GM19351 (cell line): ENCODE measurements at regions not wholly inside any gene's neighbourhood (a gene's known extent, or its start where the extent isn't known, plus 50 kb on each side); places are given as distances from the start of the nearest gene placed in this dataset.
"Not testable (repeated sequence)": the region's sequence is repeated elsewhere in the genome, so short reads cannot be mapped to it uniquely, and the experiment has no call there.

Experiments used
- ATAC-seq: cut with Tn5 transposase; IDR thresholded peaks from one replicate; pipeline ENCODE4 v1.9.1; 2021; ENCODE audit warnings: mild to moderate bottlenecking, moderate library complexity; ENCODE audit not compliant: unreplicated experiment

DNA sequence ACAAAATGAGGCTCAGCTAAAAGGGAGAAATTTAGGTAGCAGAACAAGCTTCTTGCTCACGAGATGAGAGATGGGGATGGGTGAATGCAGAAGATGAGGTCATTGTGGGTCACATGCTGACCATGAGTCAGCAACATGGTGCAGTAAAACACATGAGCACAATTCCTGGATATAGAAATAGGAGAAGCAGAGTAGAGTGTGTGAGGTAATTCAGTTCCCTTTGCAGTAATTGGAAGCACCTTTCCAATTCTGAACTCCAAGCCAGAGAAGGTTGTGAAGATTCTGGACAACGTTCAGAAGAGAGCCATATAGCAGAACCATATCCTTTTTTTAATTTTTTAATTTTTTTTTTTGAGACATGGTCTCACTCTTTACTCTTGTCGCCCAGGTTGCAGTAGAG lies 62.0 kb upstream of the LMNTD1 start:
- ATAC-seq, result no peak

DNA sequence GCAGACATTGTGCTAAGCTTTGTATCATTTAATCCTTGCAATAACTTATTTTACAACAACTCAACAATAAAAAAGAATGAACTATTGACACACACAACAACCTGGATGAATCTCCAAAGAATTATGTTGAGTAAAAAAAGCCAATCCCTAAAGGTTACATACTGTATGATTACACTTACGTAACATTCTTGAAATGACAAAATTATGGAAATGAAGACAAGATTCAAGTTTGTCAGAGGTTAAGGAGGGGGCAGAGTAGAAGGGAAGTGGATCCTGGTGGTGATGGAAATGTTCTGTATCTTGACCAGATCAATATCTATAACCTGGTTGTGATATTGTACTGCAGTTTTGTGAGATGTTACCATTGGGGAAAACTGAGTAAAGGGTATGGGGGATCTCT lies 63.2 kb upstream of the LMNTD1 start:
- no peak for ATAC-seq

DNA sequence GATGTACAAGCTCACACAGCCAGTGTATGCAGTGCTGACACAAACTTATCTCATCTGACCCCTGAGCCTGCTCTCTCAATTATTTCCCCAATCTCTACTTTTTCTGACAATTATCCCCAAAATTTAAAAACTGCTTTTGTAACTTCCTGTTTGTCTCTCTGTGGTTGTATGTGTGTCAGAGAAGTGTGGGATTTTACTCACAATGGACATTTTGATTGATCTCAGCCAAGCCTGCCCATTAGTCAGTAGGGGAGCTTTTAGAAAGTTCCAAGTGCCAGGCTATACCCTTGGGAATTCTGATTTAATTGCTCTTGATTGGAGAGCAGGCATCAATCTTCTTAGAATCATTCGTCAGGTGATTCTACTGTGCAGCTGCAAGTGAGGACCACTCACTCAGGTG lies 64.9 kb upstream of the LMNTD1 start:
- ATAC-seq, result no peak

DNA sequence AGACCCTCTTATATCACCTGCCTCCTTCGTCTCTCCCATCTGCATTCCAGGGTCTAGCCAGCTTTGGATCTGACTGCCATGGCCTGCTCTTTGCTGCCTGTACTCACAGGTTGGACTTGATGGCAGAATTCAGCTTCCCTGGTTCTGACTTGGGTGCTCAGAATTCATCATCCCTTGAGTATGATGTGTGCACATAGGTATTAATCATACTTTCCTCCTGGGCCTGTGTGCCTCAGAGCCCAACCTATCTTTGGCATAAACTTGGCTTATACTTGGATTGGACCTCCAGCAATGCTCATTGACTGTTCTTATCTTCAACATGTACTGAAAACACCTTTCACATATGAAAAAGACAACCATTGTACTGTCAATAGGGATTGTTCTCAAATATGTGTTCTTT lies 70.7 kb upstream of the LMNTD1 start:
- no peak for ATAC-seq

DNA sequence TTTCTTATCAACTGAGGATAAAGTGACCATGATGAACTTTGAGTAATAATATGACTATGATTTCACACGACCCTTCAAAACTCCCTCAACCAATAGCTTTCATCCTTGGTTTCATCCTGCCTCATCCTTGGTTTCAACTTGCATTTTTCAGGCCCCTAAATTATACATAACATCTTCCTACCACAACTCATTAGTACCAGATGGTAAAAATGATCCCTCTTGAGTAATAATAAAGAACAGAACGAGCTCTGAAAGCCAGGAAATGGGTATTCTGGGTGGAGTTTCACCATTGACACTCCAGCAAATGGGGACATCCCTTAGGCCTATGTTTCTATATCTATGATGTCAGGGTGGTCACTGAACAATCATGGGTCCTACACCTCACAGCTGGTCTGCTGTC lies 72.1 kb upstream of the LMNTD1 start:
- no peak for ATAC-seq

DNA sequence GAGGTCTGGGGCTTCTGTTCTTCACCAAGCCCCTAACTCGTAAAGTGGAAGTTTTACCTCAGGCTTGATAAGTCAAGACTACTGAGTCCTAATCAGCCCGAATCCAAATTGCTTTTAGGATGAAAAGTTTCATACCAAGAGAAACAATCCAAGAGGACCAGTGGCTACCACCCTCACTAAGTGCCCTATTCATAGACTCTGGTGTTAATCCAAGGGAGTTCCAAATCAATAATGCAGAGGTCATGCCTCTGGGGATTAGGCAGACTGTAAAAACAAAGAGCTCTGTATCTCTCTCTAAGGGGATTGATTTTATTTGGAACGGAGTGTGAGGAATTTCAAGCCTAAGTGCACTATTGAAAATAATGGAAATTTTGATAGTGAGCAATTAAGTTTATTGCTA lies 76.3 kb upstream of the LMNTD1 start:
- no peak for ATAC-seq

DNA sequence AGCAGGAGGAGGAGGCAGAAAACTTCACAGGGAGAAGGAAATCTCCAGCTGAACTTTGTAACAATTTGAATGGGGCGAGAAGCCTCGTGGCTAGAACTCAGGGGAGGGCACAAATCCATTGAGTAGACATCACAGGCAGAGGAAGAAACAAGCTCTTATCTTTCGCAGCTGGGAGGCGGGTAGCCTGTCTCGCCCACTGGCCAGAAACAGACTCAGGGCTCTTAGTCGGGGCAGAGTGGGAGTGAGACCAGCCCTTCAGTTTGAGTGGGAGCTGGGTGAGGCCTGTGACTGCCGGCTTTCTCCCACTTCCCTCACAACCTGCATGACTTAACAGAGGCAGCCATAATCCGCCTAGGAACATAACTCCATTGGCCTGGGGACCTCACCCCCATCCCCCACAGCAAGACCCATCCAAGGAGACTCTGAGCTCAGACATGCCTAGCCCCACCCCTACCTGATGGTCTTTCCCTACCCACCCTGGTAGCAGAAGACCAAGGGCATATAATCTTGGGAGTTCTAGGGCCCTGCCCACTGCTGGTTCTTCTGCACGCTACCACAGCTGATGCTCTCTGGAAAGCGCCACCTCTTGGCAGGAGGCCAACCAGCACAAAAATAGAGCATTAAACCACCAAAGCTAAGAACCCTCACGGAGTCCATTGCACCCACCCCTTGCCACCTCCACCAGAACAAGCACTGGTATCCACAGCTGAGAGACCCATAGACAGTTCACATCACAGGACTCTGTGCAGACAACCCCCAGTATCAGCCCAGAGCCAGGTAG lies 77.8 kb upstream of the LMNTD1 start:
- not testable (repeated sequence) for ATAC-seq

DNA sequence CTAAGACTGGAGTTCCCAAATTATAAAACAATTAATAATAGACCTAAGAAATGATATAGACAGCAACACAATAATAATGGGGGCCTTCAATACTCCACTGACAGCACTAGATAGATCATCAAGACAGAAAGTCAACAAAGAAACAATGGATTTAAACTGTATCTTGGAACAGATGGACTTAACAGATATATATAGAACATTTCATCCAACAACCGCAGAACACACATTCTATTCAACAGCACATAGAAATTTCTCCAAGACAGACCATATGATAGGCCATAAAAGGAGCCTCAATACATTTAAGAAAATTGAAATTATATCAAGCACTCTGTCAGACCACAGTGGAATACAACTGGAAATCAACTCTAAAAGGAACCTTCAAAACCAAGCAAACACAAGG lies 80.1 kb upstream of the LMNTD1 start:
- not testable (repeated sequence) for ATAC-seq

DNA sequence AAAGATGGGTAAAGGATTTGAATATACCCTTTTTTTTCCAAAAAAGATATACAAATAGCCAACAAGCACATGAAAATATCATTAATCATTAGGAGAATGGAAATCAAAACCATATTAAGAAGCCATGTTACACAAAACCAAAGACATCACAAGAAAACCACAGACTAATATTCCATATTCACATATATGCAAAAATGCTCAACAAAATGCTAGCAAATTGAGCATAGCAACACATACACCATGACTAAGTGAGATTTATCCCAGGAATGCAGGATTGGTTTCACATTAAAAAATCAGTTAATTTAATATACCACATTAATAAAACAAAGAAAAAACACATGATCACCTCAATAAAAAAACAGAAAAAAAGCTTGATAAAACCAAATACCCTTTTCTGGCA lies 84.7 kb upstream of the LMNTD1 start:
- ATAC-seq, result no peak

DNA sequence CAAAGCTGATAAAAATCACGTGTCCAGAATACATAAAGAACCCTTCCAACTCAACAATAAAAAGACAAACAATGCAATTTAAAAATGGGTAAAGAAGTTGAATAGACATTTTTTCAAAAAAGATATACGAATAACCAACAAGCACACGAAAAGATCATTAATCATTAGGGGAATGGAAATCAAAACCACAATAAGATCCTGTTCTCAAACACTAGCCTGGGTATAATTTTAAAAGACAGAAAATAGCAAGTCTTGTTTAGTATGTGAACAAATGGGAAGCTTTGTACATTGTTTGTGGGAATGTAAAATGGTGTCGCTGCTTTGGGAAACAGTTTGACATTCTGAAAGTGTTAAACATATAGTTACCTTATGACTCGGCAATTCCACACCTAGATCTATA lies 86.3 kb upstream of the LMNTD1 start:
- ATAC-seq, result no peak

DNA sequence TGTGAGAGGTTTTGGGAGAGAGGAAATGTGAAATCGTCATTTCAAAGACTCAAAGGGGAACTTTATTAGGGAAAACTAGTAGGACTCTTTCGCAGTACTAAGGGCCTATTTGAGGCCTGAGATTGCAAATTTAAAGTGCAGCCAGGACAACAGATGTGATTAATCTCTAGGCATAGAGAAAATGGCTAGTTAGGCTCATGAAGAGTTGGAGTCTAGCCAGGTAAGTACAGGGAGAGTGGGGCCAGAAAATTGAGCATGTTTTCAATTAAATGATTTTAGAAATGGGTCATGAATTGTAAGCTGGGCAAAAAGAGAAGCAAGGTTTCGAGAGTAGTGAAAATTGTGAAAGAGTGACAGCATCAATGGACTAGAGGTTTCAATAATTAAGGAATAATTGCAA lies 91.9 kb upstream of the LMNTD1 start:
- ATAC-seq, result no peak

DNA sequence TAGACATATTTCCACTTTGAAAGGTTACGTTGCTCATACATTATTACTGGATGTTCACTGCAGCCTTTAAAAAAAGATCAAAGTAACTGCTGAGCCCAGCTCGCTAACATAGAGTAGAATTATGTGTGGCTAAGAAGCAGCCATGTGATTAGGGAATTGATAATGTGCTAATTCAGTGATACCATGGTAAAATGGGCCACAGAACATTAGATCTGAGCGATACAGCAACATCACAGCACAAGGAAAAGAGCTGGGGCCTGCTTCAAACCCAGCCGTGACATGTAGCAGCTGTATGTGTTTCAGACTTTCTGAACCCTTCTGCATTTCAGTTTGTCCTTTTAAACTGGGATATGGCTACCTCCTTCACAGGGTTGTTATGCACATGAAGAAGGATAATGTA lies 92.3 kb upstream of the LMNTD1 start:
- ATAC-seq, result no peak

DNA sequence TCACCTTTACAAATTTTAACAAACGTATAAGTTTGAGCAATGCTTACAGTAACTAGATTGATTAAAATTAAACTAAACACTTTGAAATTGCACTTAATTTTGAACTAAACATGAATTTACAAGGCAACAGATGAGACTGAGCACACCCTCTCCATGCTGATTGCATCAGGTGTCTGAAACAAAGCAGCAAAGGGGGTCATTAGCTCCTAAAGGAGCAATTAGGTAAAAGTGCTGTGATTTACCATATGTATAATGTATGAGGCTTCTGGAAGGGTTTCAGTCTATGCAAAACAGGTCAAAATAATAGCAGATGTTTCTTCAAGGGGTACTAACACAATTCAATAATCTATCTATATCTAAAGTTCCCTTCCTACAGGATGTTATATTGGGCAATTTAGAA lies 98.8 kb upstream of the LMNTD1 start:
- no peak for ATAC-seq

DNA sequence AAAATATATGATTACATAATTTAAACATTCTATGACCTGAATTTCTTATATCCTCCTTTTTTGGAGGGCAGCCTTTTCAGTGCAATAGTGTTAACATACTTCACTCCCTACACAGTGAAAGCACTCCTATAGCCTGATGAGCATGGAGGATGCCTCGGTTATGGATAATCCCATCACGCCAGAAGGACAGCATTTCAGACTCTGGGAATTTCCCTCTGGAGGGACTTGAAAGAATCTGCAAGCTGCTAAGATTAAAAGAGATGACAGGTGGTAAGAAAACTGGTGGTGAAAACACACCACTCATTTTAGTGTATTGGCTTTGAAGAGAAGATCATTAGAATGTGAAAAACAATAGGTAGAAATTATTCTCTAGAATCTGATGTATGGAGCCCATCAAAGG lies 99.3 kb upstream of the LMNTD1 start:
- no peak for ATAC-seq

DNA sequence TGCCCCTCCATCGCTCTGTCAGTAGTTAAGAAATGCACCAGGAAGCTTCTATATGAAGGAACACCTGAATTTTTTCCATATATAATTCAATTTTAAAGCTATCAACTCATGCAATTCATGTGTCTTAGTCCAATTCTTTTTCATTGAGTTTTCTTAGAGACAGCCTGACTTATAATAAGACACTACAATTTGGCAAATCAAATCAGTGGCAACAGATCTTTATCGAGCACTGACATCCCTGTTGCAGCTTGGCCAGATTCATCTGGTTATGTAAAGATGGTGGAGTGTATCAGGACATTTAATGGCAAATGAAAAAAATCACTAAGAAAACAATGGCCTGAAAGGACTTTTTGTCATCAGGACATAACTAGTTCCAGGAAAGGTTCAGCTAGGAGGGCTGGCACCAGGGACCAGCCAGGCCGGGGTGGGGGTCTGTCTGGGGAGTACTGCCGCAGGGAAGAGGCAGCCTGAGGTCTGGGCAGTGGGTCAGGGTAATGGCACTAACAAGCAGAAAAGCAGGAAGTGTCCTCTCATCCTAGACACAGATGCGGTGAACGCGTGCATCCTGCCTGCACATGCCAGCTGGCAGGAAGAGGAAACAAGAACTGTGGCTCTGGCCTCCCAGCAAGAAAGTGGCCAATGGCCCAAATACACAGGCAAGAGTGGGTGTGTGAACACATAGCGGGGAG lies 100.5 kb upstream of the LMNTD1 start:
- no peak for ATAC-seq

DNA sequence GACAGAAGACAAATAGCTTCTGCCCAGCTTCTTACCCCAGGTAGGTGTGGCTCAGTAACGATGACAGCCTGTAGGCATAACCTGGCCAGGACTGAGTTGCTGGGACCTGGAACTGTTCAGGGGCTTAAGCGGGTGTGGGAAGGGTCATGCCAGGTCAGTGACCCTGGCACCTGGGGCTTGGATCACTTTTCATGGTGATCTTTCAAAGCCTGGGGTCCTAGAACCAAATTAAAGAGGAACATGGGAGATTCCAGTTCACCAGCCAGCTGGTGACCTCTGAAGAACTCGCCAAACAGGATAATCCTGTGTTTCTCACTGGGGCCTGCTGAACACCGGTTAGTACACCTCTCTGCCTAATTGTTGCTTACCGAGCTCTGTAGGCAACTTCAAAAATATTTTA lies 102.6 kb upstream of the LMNTD1 start:
- no peak for ATAC-seq

DNA sequence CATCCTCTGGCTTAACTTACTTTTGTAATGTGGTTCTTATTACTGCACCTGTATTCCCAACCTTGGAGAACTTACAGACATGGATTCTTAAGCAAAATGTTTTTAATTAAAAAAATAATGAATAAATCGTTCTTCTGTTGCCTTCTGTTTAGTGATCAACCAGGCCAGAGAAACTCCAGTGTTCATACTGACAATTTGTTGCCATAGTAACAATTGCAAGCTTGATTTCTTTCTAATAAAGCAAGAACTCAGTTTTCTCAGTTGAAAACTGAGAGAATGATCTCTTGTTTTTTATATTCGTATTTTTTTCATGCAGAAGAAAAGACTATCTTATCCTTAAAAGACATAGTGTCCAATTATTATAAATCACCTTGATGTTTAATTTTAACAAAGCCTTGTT lies 106.5 kb upstream of the LMNTD1 start:
- no peak for ATAC-seq

DNA sequence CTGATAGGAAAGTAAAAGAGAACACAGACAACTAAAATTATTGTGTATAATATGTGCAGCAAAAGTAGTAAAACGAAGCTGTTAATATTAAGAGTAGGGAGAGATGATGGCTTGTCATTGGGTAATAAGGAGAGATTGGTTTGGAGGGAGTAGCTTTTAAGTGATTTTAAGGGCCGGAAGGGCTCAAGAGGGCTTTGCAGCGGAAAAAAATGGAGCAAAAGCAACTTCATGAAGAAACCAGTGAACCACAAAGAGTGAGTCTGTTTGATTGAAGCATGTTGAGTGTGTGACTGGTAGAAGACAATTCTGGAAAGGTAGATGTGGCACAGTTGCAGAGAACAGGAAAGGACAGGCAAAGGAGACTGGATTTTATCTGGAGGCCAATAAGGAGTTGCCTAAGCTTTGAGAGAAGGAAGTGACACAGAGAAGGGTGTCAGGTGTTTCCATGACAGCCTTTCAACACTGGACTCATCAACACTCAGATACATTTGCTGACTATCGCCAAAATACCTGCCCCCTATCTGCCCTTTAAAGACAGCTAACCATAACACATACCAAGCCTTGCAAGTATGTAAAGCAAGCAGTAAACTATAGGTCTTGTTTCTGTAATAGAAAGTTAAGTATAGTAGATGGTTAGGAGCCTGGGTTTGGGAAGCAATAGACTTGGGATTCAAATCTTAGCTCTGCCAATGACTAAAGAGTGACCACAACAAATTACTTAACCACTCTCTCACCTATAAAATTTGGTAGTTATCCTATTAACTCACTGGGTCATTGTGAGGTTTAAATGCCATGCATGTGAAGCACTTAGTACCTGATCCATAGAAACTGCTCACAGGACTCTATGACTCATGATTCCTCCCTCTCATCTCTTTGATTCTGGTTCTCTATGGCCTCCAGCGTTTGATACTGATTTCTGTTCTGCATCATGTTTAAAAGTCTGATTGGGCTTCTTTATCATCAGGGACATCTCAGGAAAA lies 117.3 kb upstream of the LMNTD1 start:
- no peak for ATAC-seq

DNA sequence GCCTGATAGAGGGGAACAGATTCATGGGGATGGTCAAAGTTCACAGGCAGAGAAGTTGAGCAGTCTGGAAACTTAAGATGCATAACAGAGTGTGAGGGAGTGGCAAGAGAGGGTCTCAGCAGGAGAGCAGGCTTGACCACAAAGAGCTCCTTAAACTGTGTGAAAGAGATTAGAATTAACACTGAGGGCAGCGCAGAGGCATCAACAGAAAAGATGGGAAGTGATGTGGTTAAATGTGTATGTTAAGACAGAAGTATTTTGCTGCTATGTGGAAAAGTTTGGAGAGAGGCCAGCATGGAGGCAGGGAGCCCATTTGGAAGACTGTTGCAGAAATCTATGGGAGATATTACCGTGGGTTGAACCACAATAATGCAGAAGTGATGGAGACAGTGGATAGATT lies 122.7 kb upstream of the LMNTD1 start:
- no peak for ATAC-seq

DNA sequence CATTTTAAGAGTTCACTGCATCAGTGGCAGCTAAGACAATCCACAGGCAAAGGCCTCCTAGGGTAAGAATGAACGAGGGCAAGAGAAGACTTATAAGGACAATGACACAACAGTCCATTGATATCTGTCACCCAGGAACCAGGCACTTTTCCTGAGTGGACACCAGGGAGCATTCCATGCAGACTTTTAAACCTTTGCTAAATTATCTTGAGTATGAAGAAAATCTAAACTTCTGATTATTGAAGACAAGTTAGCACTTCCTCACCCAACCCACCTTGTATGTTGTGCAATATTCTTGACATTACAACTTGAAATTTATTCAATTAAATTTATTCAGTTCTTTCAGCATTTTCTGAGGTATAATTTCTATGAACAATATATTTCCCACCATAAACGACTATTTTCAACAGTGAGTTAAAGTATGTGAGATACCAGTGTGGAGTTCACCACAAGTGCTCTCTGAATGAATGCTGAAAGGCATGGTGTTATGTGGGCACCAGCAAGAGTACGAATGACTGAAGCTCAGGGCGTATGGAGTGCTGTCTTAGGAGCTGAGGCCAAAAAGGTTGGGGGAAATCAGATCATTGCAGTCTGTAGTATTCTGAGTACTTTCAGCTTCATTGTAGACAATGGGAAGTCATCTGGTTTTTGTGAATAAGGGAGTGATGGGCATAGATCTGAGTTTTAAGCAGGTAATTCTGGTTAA lies 124.3 kb upstream of the LMNTD1 start:
- no peak for ATAC-seq

DNA sequence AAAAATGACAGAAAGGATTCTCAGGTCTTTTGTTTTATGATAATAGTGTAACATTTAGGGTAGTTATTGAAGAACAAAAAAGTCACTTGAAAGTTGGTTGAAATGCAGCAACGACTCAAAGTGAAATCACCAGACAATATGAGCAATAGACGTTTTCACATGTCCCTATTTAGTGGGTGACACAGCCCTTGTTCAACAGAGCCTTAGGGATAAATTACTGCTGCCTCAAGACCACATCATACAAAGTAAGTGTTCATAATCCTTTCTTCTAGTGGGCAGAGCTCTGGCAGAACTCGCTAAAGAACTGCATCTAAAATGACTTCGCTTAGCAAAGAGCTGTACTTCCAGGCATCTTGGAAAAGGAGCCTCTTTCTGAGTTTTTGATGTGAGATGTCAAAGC lies 128.5 kb upstream of the LMNTD1 start:
- no peak for ATAC-seq
